Astrocyte (in vitro differentiated cells and primary cell): ENCODE measurements at regions not wholly inside any gene's neighbourhood (a gene's known extent, or its start where the extent isn't known, plus 50 kb on each side); places are given as distances from the start of the nearest gene placed in this dataset.

ENCODE experiments used
- EZH2 ChIP-seq: IDR thresholded peaks from 2 replicates; pipeline ENCODE4 v1.6.1; 2012; ENCODE audit warnings: mild to moderate bottlenecking, low read length, inconsistent platforms; ENCODE audit not compliant: insufficient read depth
- TF ChIP-seq, protein P1 (sequence below): IDR thresholded peaks from 2 replicates; pipeline ENCODE4 v1.5.1; 2011; ENCODE audit warnings: low read depth, mild to moderate bottlenecking, inconsistent platforms, low read length, moderate library complexity; ENCODE audit not compliant: insufficient read depth

DNA sequence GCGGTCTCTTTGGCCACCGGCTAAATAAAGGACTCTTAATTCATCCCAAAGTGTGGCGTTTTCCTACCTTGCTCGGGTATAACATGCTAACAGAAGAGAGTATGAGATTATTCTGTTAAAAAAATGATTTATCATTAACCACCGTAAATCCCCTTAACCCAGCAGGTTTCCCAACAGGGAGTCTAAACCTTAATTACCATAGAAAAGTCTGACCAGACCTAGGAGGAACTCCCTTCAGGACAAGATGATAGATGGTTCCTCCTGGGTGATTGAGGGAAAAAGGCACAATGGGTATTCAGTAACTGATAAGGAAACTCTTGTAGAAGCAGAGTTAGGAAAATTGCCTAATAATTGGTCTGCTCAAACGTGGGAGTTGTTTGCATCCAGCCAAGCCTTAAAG, 193.7 kb downstream of the ZNF737 start:
- TF ChIP-seq EZH2, result no peak
- TF ChIP-seq, protein P1, sequence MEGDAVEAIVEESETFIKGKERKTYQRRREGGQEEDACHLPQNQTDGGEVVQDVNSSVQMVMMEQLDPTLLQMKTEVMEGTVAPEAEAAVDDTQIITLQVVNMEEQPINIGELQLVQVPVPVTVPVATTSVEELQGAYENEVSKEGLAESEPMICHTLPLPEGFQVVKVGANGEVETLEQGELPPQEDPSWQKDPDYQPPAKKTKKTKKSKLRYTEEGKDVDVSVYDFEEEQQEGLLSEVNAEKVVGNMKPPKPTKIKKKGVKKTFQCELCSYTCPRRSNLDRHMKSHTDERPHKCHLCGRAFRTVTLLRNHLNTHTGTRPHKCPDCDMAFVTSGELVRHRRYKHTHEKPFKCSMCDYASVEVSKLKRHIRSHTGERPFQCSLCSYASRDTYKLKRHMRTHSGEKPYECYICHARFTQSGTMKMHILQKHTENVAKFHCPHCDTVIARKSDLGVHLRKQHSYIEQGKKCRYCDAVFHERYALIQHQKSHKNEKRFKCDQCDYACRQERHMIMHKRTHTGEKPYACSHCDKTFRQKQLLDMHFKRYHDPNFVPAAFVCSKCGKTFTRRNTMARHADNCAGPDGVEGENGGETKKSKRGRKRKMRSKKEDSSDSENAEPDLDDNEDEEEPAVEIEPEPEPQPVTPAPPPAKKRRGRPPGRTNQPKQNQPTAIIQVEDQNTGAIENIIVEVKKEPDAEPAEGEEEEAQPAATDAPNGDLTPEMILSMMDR, result no peak
